Ishikawa (cell line): ENCODE measurements at regions not wholly inside any gene's neighbourhood (a gene's known extent, or its start where the extent isn't known, plus 50 kb on each side); places are given as distances from the start of the nearest gene placed in this dataset.

Source experiments
- CEBPB ChIP-seq: IDR thresholded peaks from 2 replicates; pipeline ENCODE4 v1.6.1; 2012
- CREB1 ChIP-seq: IDR thresholded peaks from 2 replicates; pipeline ENCODE4 v1.6.1; 2012; ENCODE audit warnings: low read depth
- EGR1 ChIP-seq: IDR thresholded peaks from 2 replicates; pipeline ENCODE4 v1.6.1; 2012
- EP300 ChIP-seq: IDR thresholded peaks from 2 replicates; pipeline ENCODE4 v1.6.1; 2012; ENCODE audit warnings: borderline replicate concordance
- FOXM1 ChIP-seq: IDR thresholded peaks from 2 replicates; pipeline ENCODE4 v1.6.1; 2012; ENCODE audit warnings: low read depth, borderline replicate concordance
- NFIC ChIP-seq: IDR thresholded peaks from 2 replicates; pipeline ENCODE4 v1.6.1; 2012
- RAD21 ChIP-seq: IDR thresholded peaks from 2 replicates; pipeline ENCODE4 v1.6.1; 2012; ENCODE audit warnings: low read depth
- TAF1 ChIP-seq: IDR thresholded peaks from 2 replicates; pipeline ENCODE4 v1.6.1; 2012; ENCODE audit warnings: low read depth, mild to moderate bottlenecking
- TCF12 ChIP-seq: IDR thresholded peaks from 2 replicates; pipeline ENCODE4 v1.6.1; 2012; ENCODE audit warnings: low read depth
- TEAD4 ChIP-seq: IDR thresholded peaks from 2 replicates; pipeline ENCODE4 v1.6.1; 2012
- YY1 ChIP-seq: IDR thresholded peaks from 2 replicates; pipeline ENCODE4 v1.6.1; 2012; ENCODE audit warnings: low read depth
- ZBTB7A ChIP-seq: IDR thresholded peaks from 2 replicates; pipeline ENCODE4 v1.6.1; 2012; ENCODE audit warnings: low read depth
- TF ChIP-seq, protein P1 (sequence below): IDR thresholded peaks from 2 replicates; pipeline ENCODE4 v1.6.1; 2012

- TF ChIP-seq EP300 (no peak), FOXM1 (no peak), CEBPB (no peak), TAF1 (no peak), RAD21 (no peak), TCF12 (no peak), ZBTB7A (no peak), NFIC (no peak), CREB1 (no peak), EGR1 (no peak), YY1 (no peak), TEAD4 (no peak)
- TF ChIP-seq, protein P1, sequence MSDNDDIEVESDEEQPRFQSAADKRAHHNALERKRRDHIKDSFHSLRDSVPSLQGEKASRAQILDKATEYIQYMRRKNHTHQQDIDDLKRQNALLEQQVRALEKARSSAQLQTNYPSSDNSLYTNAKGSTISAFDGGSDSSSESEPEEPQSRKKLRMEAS = no peak
Observed at GRCh38 chr17:69723741-69724140, 309.2 kb downstream of the MAP2K6 start.
